GM23338 (cell line): ENCODE measurements at regions not wholly inside any gene's neighbourhood (a gene's known extent, or its start where the extent isn't known, plus 50 kb on each side); places are given as distances from the start of the nearest gene placed in this dataset.

Experiments
- ATAC-seq: fragments of 200-7000 bp; cut with Tn5 transposase; 3 replicates; pipeline ENCODE4 v1.9.1; 2020
- DNase-seq: peaks from one replicate; pipeline ENCODE4 v3.0.0-alpha.2; 2015; ENCODE audit warnings: low spot score
- H2AFZ ChIP-seq: fragments of 200-600 bp; sonication (generic); 2 replicates; pipeline ENCODE4 v1.8.0; 2016; ENCODE audit warnings: antibody characterized with exemption, mild to moderate bottlenecking, moderate library complexity
- H3F3A ChIP-seq: fragments of 200-600 bp; sonication (generic); replicated peaks from 2 replicates; pipeline ENCODE4 v1.8.0; 2017; ENCODE audit warnings: antibody characterized with exemption, mixed run types, low read depth
- H3K27ac ChIP-seq: fragments of 200-600 bp; sonication (generic); 2 replicates; pipeline ENCODE4 v1.6.1; 2016; ENCODE audit warnings: low read depth
- H3K27me3 ChIP-seq: fragments of 200-600 bp; sonication (generic); 2 replicates; pipeline ENCODE4 v1.8.0; 2016; ENCODE audit warnings: mild to moderate bottlenecking, mixed run types, moderate library complexity; ENCODE audit not compliant: insufficient read depth
- H3K36me3 ChIP-seq: fragments of 200-600 bp; sonication (generic); 2 replicates; pipeline ENCODE4 v1.8.0; 2016; ENCODE audit warnings: mild to moderate bottlenecking; ENCODE audit not compliant: insufficient read depth
- H3K4me1 ChIP-seq: fragments of 200-600 bp; sonication (generic); 2 replicates; pipeline ENCODE4 v1.8.0; 2016; ENCODE audit warnings: mild to moderate bottlenecking, moderate library complexity; ENCODE audit not compliant: insufficient read depth
- H3K4me2 ChIP-seq: fragments of 200-600 bp; sonication (generic); 2 replicates; pipeline ENCODE4 v1.7.1; 2017; ENCODE audit warnings: mixed run types
- H3K4me3 ChIP-seq: fragments of 200-600 bp; sonication (generic); 2 replicates; pipeline ENCODE4 v1.6.1; 2016; ENCODE audit warnings: mixed run types
- H3K79me2 ChIP-seq: fragments of 200-600 bp; sonication (generic); replicated peaks from 2 replicates; pipeline ENCODE4 v1.8.0; 2017; ENCODE audit warnings: mild to moderate bottlenecking; ENCODE audit not compliant: insufficient read depth
- H3K9me2 ChIP-seq: fragments of 200-600 bp; sonication (generic); 2 replicates; pipeline ENCODE4 v1.8.0; 2017; ENCODE audit not compliant: insufficient read depth
- H4K20me1 ChIP-seq: fragments of 200-600 bp; sonication (generic); replicated peaks from 2 replicates; pipeline ENCODE4 v1.8.0; 2017; ENCODE audit warnings: mild to moderate bottlenecking; ENCODE audit not compliant: insufficient read depth
- H3K27ac Mint-ChIP-seq: 2 replicates; pipeline ENCODE4 v1.8.0; 2020; ENCODE audit warnings: inconsistent platforms, mild to moderate bottlenecking, moderate library complexity, mixed read lengths
- H3K27me3 Mint-ChIP-seq: 3 replicates; pipeline ENCODE4 v1.8.0; 2022; ENCODE audit warnings: low read depth, mild to moderate bottlenecking, moderate library complexity, mixed read lengths, inconsistent platforms; ENCODE audit not compliant: insufficient read depth, poor library complexity
- H3K36me3 Mint-ChIP-seq: 3 replicates; pipeline ENCODE4 v1.8.0; 2021; ENCODE audit warnings: low read depth, mild to moderate bottlenecking, inconsistent platforms, moderate library complexity, mixed read lengths
- H3K4me1 Mint-ChIP-seq: 3 replicates; pipeline ENCODE4 v1.8.0; 2020; ENCODE audit warnings: mild to moderate bottlenecking, inconsistent platforms, mixed read lengths
- H3K4me3 Mint-ChIP-seq: 3 replicates; pipeline ENCODE4 v1.8.0; 2021; ENCODE audit warnings: moderate library complexity, mild to moderate bottlenecking, inconsistent platforms, mixed read lengths
- H3K9me3 Mint-ChIP-seq: 3 replicates; pipeline ENCODE4 v1.8.0; 2020; ENCODE audit warnings: moderate library complexity, mild to moderate bottlenecking, inconsistent platforms, mixed read lengths
- CREB1 ChIP-seq: fragments of 250-450 bp; sonication (Bioruptor Pico); IDR thresholded peaks from 2 replicates; pipeline ENCODE4 v1.5.0; 2020; ENCODE audit warnings: low read depth, mild to moderate bottlenecking, moderate library complexity
- CTCF ChIP-seq, 2 experiments: fragments of 200-600 bp in 1 of 2; sonication (generic) in 1 of 2; conservative IDR thresholded peaks; 2 replicates each; pipeline versions ENCODE4 v1.5.1 to v1.6.1; 2016 to 2017; ENCODE audit warnings: antibody characterized with exemption in 2 of 2, low read depth in 2 of 2, mild to moderate bottlenecking in 2 of 2, moderate library complexity in 1 of 2
- ETS1 ChIP-seq: IDR thresholded peaks from 2 replicates; pipeline ENCODE4 v1.6.1; 2016; ENCODE audit warnings: antibody characterized with exemption
- EZH2phosphoT487 ChIP-seq: fragments of 200-600 bp; sonication (generic); IDR thresholded peaks from one replicate; pipeline ENCODE4 v1.8.1; 2018; ENCODE audit warnings: antibody characterized with exemption; ENCODE audit not compliant: unreplicated experiment
- JUNB ChIP-seq: IDR thresholded peaks from one replicate; pipeline ENCODE4 v1.6.1; 2016; ENCODE audit warnings: antibody characterized with exemption; ENCODE audit not compliant: unreplicated experiment
- POLR2AphosphoS5 ChIP-seq: IDR thresholded peaks from 2 replicates; pipeline ENCODE4 v1.6.1; 2016; ENCODE audit warnings: antibody characterized with exemption, low read depth
- REST ChIP-seq: IDR thresholded peaks from one replicate; pipeline ENCODE4 v1.6.1; 2018; ENCODE audit warnings: antibody characterized with exemption; ENCODE audit not compliant: unreplicated experiment
- ZNF114 ChIP-seq: fragments of 250-450 bp; sonication (Bioruptor Pico); IDR thresholded peaks from 2 replicates; pipeline ENCODE4 v1.5.0; 2020; ENCODE audit warnings: mild to moderate bottlenecking, moderate library complexity
- ZNF331 ChIP-seq: fragments of 250-450 bp; sonication (Bioruptor Pico); IDR thresholded peaks from 2 replicates; pipeline ENCODE4 v1.5.0; 2020; ENCODE audit warnings: low read depth, mild to moderate bottlenecking, moderate library complexity
- ZNF462 ChIP-seq: fragments of 250-450 bp; sonication (Bioruptor Pico); IDR thresholded peaks from 2 replicates; pipeline ENCODE4 v1.5.0; 2020; ENCODE audit warnings: mild to moderate bottlenecking, moderate library complexity

- no peak for TF ChIP-seq ZNF462 (CRISPR knock-in tag)
- TF ChIP-seq JUNB, result no peak
- no peak for TF ChIP-seq ETS1
These were observed 1493.7 kb downstream of the AMY1C start (continued) for GRCh38 chr1:105243411-105243810.

GRCh38 chr1:105243969-105244368, 1494.3 kb downstream of the AMY1C start:
- Mint-ChIP-seq H3K27ac (no peak overlapping the region), H3K4me3 (no peak overlapping the region), H3K36me3 (no peaks in the 10 kb centered on the region), H3K27me3 (peaks cover 2% of the 10 kb centered on the region), H3K4me1 (no peaks in the 10 kb centered on the region), H3K9me3 (no peaks in the 10 kb centered on the region)
- no peaks in the 10 kb centered on the region for H4K20me1 ChIP-seq
- H3K4me2 ChIP-seq, result no peak overlapping the region
- H3K36me3 ChIP-seq, result no peaks in the 10 kb centered on the region
- H3K27ac ChIP-seq, result no peak overlapping the region
- ATAC-seq, result no peak
- H3K79me2 ChIP-seq, result no peaks in the 10 kb centered on the region
- H3K4me3 ChIP-seq, result no peak overlapping the region
- H2AFZ ChIP-seq, result no peak overlapping the region
- no peaks in the 10 kb centered on the region for H3K4me1 ChIP-seq
- no peaks in the 10 kb centered on the region for H3F3A ChIP-seq
- H3K9me2 ChIP-seq, result no peaks in the 10 kb centered on the region
- DNase-seq, result no peak
- H3K27me3 ChIP-seq, result no peaks in the 10 kb centered on the region
- TF ChIP-seq ZNF114 (CRISPR knock-in tag) (no peak), CREB1 (CRISPR knock-in tag) (no peak), CTCF (conservative IDR thresholded peaks at IDR 0.05; ENCODE audit: low read depth in 2 of 2) (no peak), REST (no peak), ETS1 (no peak), EZH2phosphoT487 (no peak), ZNF331 (CRISPR knock-in tag) (no peak), POLR2AphosphoS5 (no peak)
